ENCODE measurements at regions not wholly inside any gene's neighbourhood (a gene's known extent, or its start where the extent isn't known, plus 50 kb on each side); places are given as distances from the start of the nearest gene placed in this dataset.

DNA sequence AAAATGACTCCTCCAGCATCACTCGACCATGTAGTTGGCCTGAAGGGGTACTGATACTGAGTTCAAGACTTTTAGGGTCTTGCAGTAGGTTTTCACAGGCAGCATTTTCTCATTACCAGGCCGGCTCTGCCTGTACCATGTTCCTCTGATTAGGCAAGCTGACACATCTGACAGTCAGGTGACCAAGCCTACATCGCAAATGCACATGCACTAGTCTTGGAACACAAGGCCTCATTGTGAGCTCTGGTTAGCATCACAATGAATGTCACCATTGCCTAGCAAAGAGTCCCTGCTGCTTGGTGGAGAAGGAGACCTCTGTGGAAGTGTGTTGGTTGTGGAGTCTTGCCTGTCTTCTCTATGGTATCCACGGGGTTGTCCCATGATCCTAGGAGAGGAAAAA is 754.1 kb upstream of the TSPY4 start:
- TF ChIP-seq CTCF (conservative IDR thresholded peaks at IDR 0.05; ENCODE audit: low read depth in 2 of 2): no peak
- TF ChIP-seq EZH2 (IDR thresholded peaks at IDR 0.05; ENCODE audit: low read depth, unreplicated experiment): no peak
- no peak for TF ChIP-seq EZH2phosphoT487 (IDR thresholded peaks at IDR 0.05; ENCODE audit: unreplicated experiment)
- no peak for TF ChIP-seq JUNB (IDR thresholded peaks at IDR 0.05; ENCODE audit: unreplicated experiment)
- TF ChIP-seq STAT1 (IDR thresholded peaks at IDR 0.05; ENCODE audit: unreplicated experiment): no peak
